Spleen (tissue), 11 donors: ENCODE measurements at regions not wholly inside any gene's neighbourhood (a gene's known extent, or its start where the extent isn't known, plus 50 kb on each side); places are given as distances from the start of the nearest gene placed in this dataset.
"Not testable (repeated sequence)": the region's sequence is repeated elsewhere in the genome, so short reads cannot be mapped to it uniquely, and the experiment has no call there.

Source experiments
- DNase-seq: peaks from one replicate; pipeline ENCODE4 v3.0.0-alpha.2; 2020
- H3K27ac ChIP-seq, 8 donors: fragments of 200-600 bp; sonication (generic) in 7 of 8; 1 replicate in 4 of 8; 2 replicates in 4 of 8; pipeline versions ENCODE4 v1.5.0 to v1.8.0; 2016 to 2021; ENCODE audit warnings: inconsistent platforms in 4 of 8, mild to moderate bottlenecking in 4 of 8, moderate library complexity in 1 of 8
- H3K27me3 ChIP-seq, 7 donors: fragments of 200-600 bp; sonication (generic) in 6 of 7; replicated peaks in 1 of 7; 1 replicate in 4 of 7; 2 replicates in 3 of 7; pipeline versions ENCODE4 v1.5.0 to v1.8.0; 2016 to 2021; ENCODE audit warnings: inconsistent platforms in 3 of 7, mild to moderate bottlenecking in 1 of 7
- H3K36me3 ChIP-seq, 6 donors: fragments of 200-600 bp; sonication (generic) in 5 of 6; 1 replicate in 4 of 6; 2 replicates in 2 of 6; pipeline versions ENCODE4 v1.5.0 to v1.8.0; 2016 to 2021; ENCODE audit warnings: inconsistent platforms in 2 of 6
- H3K4me1 ChIP-seq, 6 donors: fragments of 200-600 bp; sonication (generic) in 5 of 6; 1 replicate in 3 of 6; 2 replicates in 3 of 6; pipeline versions ENCODE4 v1.5.0 to v1.8.0; 2016 to 2021; ENCODE audit warnings: inconsistent platforms in 3 of 6
- H3K4me3 ChIP-seq, 8 donors: fragments of 200-600 bp; sonication (generic) in 7 of 8; 1 replicate in 4 of 8; 2 replicates in 4 of 8; pipeline versions ENCODE4 v1.5.0 to v1.8.0; 2016 to 2021; ENCODE audit warnings: inconsistent platforms in 4 of 8, mild to moderate bottlenecking in 4 of 8, moderate library complexity in 2 of 8
- H3K9me3 ChIP-seq, 8 donors: fragments of 200-600 bp; sonication (generic) in 7 of 8; 1 replicate in 4 of 8; 2 replicates in 4 of 8; pipeline versions ENCODE4 v1.5.0 to v1.8.0; 2016 to 2021; ENCODE audit warnings: inconsistent platforms in 4 of 8
- CTCF ChIP-seq, 11 experiments: fragments of 200-600 bp in 7 of 11; fragments of 450-650 bp in 4 of 11; sonication (generic) in 4 of 11; IDR thresholded peaks in 8 of 11; conservative IDR thresholded peaks in 3 of 11; 1 replicate in 7 of 11; 2 replicates in 4 of 11; pipeline versions ENCODE4 v1.4.0 to v1.8.0; 2016 to 2021; ENCODE audit warnings: antibody characterized with exemption in 11 of 11, inconsistent platforms in 4 of 11, mild to moderate bottlenecking in 1 of 11
- POLR2A ChIP-seq, 3 donors: fragments of 450-650 bp; IDR thresholded peaks; one replicate each; pipeline ENCODE4 v1.5.1; 2017; ENCODE audit warnings: antibody characterized with exemption in 3 of 3, mild to moderate bottlenecking in 1 of 3
- POLR2AphosphoS5 ChIP-seq, 3 donors: sonication (generic); formaldehyde crosslinking; IDR thresholded peaks; one replicate each; pipeline ENCODE4 v1.5.1; 2017; ENCODE audit warnings: antibody characterized with exemption in 3 of 3
- WGBS, 5 donors: extraction: QIAGEN DNeasy Blood & Tissue Kit in 3 of 5; methylation state at CpG; one replicate each; pipeline versions ENCODE4 v1.1.5 to v1.1.7; 2013 to 2018; 5-methylcytosine and 5-hydroxymethylcytosine counted together
- intact Hi-C: fragments of 100-400 bp; cut with DNase I; formaldehyde crosslinking; loops from one replicate; pipeline ENCODE4 v1.15.0; 2023; ENCODE audit warnings: low total_unique reads
- donor health status: healthy with polysubstance abuse.
- donor health status: DM: no; HTN: no; CAD: no; lungs with moderate emphysema.
- donor health status: DM: no; HTN: no; CAD: no.
- donor health status: Bipolar disorder and iron deficiency.
- donor health status: healthy.
- donor health status: DM: no; HTN: no; CAD: no.
- donor health status: DM: yes; HTN: yes; CAD: no.

DNA sequence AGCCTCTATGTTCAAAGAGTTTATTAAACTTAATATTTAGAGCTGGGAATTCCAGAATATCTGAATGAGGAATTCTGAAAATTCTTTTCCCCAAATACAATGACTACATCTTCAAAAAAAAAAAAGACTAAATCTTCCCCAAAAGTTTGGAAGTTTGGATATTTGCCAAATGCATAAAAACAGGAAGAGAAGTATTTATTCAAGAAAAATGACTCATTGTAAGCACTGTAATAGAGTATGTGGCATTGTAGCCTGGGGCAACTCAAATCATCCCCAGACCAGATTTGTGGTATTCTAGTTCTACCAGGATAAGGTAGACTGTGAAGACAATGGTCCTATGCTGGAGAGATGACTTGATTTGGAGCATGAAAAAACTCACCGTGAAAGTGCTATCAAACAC is 78.5 kb upstream of the PDHA2 start:
- H3K27me3 ChIP-seq: no peaks in the 10 kb centered on the region
- no peak for TF ChIP-seq POLR2A (IDR thresholded peaks at IDR 0.05)
- TF ChIP-seq CTCF (IDR thresholded peaks at IDR 0.05 in 8 of 11, conservative IDR thresholded peaks at IDR 0.05 in 3 of 11): no peak
- TF ChIP-seq POLR2AphosphoS5 (IDR thresholded peaks at IDR 0.05): no peak
- H3K9me3 ChIP-seq: peaks cover 0 to 11% (median 0%) of the 10 kb centered on the region in 8 donors
- no peaks in the 10 kb centered on the region for H3K4me1 ChIP-seq
- H3K27ac ChIP-seq: no peak overlapping the region
- WGBS, 5 donors: 81 to 96% (median 87%) methylated on average over 1 of the region's 1 CpG
- H3K4me3 ChIP-seq: no peak overlapping the region
- no peak for DNase-seq
- no peaks in the 10 kb centered on the region for H3K36me3 ChIP-seq
- intact Hi-C loops: no loop called here

GRCh38 chr4:95760646-95761045 is 79.2 kb upstream of the PDHA2 start:
- H3K9me3 ChIP-seq: peaks cover 0 to 11% (median 0%) of the 10 kb centered on the region in 8 donors
- intact Hi-C loops, H3K4me3 ChIP-seq, H3K36me3 ChIP-seq, H3K4me1 ChIP-seq, H3K27me3 ChIP-seq, H3K27ac ChIP-seq, DNase-seq: not testable (repeated sequence)
- WGBS, 5 donors: 15 to 44% (median 38%) methylated on average over 1 of the region's 1 CpG

- Histone ChIP-seq H3K9me3 (no peaks in the 10 kb centered on the region), H3K4me1 (no peaks in the 10 kb centered on the region), H3K27ac (no peak overlapping the region), H3K27me3 (no peaks in the 10 kb centered on the region), H3K36me3 (no peaks in the 10 kb centered on the region), H3K4me3 (no peak overlapping the region)
- intact Hi-C loops: no loop called here
- no peak for DNase-seq
- no peak for TF ChIP-seq POLR2A (IDR thresholded peaks at IDR 0.05)
- no peak for TF ChIP-seq CTCF (IDR thresholded peaks at IDR 0.05 in 8 of 11, conservative IDR thresholded peaks at IDR 0.05 in 3 of 11)
- no peak for TF ChIP-seq POLR2AphosphoS5 (IDR thresholded peaks at IDR 0.05)
Observed at GRCh38 chr4:95758001-95758400, 81.9 kb upstream of the PDHA2 start.

DNA sequence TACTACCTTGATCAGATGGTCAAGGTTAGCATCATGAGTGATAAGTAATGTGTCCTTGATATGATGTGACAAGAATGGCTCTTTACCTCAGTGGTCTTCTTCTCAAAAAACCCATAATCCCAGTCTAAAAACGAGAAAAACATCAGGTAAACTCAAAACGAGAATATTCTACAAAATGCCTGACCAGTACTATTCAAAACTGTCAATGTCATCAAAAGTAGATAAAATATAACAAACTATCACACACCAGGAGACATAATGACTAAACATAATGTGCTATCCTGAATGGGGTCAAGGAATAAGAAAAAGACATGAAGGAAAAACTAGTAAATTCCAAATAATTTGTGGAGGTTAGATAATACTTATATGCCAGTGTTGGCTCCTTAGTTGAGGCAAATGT is 85.2 kb upstream of the PDHA2 start:
- 62 to 85% (median 78%) methylated on average over 2 of the region's 2 CpGs for whole genome bisulfite sequencing, 5 donors
- no peak for TF ChIP-seq POLR2AphosphoS5 (IDR thresholded peaks at IDR 0.05)
- H3K9me3 ChIP-seq: peaks cover 0 to 6% (median 0%) of the 10 kb centered on the region in 8 donors

DNA sequence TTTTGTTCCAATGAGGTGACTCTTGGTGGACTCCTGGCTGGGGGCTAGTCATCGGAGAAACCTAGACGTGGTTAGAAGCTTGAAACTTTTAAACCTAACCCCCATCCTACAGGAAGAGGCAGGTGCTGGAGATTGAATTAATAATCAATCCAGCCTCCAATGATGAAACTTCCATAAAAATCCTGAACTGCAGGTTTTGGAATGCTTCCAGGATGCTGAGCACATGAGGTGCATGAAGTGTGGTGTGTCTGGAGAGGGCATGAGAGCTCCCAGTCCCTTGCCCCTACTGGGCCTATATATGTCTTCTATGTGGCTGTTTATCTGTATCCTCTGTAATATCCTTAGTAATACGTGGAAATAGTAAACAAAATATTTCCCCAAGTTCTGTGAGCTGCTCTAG is 90.7 kb upstream of the PDHA2 start:
- no peak overlapping the region for H3K27ac ChIP-seq
- TF ChIP-seq POLR2A (IDR thresholded peaks at IDR 0.05) (no peak), POLR2AphosphoS5 (IDR thresholded peaks at IDR 0.05) (no peak), CTCF (IDR thresholded peaks at IDR 0.05 in 8 of 11, conservative IDR thresholded peaks at IDR 0.05 in 3 of 11) (no peak)
- H3K9me3 ChIP-seq: peaks cover 0 to 10% (median 4%) of the 10 kb centered on the region in 8 donors
- no peaks in the 10 kb centered on the region for H3K36me3 ChIP-seq
- intact Hi-C loops: no loop called here
- 71 to 88% (median 81%) methylated on average over 3 of the region's 3 CpGs for WGBS, 5 donors
- no peaks in the 10 kb centered on the region for H3K27me3 ChIP-seq
- H3K4me3 ChIP-seq: no peak overlapping the region
- H3K4me1 ChIP-seq: no peaks in the 10 kb centered on the region
- DNase-seq: no peak

More for the DNA sequence above, 85.2 kb upstream of the PDHA2 start:
- no peaks in the 10 kb centered on the region for H3K27me3 ChIP-seq
- H3K4me1 ChIP-seq: no peaks in the 10 kb centered on the region
- DNase-seq: no peak
- H3K36me3 ChIP-seq: no peaks in the 10 kb centered on the region
- no peak overlapping the region for H3K27ac ChIP-seq
- intact Hi-C loops: no loop called here
- H3K4me3 ChIP-seq: no peak overlapping the region
